GM21528 (cell line): ENCODE measurements at regions not wholly inside any gene's neighbourhood (a gene's known extent, or its start where the extent isn't known, plus 50 kb on each side); places are given as distances from the start of the nearest gene placed in this dataset.

Experiments
- ATAC-seq: cut with Tn5 transposase; IDR thresholded peaks from one replicate; pipeline ENCODE4 v1.9.1; 2021; ENCODE audit warnings: mild to moderate bottlenecking, moderate library complexity; ENCODE audit not compliant: unreplicated experiment, low FRiP score

- no peak for ATAC-seq
Measured at GRCh38 chr2:160670618-160671017, 177.0 kb upstream of the RBMS1 start.

GRCh38 chr2:160672211-160672610, 178.6 kb upstream of the RBMS1 start:
- no peak for ATAC-seq

GRCh38 chr2:160674146-160674750, 180.6 kb upstream of the RBMS1 start:
- ATAC-seq, result no peak

GRCh38 chr2:160679686-160680085, 186.1 kb upstream of the RBMS1 start:
- no peak for ATAC-seq

GRCh38 chr2:160680294-160680693, 186.7 kb upstream of the RBMS1 start:
- ATAC-seq, result no peak

- ATAC-seq, result no peak
Measured at GRCh38 chr2:160680974-160681373, 187.4 kb upstream of the RBMS1 start.

GRCh38 chr2:160683206-160683605, 189.6 kb upstream of the RBMS1 start:
- ATAC-seq, result no peak

GRCh38 chr2:160687629-160688028, 194.0 kb upstream of the RBMS1 start:
- ATAC-seq, result no peak

- no peak for ATAC-seq
Measured at GRCh38 chr2:160689441-160689840, 195.8 kb upstream of the RBMS1 start.

- ATAC-seq, result no peak
Measured at GRCh38 chr2:160694221-160694620, 200.6 kb upstream of the RBMS1 start.

- ATAC-seq, result no peak
Measured at GRCh38 chr2:160694631-160695030, 201.0 kb upstream of the RBMS1 start.

- no peak for ATAC-seq
Measured at GRCh38 chr2:160695402-160696086, 201.9 kb upstream of the RBMS1 start.

- ATAC-seq, result no peak
Measured at GRCh38 chr2:160696087-160696452, 202.5 kb upstream of the RBMS1 start.

- ATAC-seq, result no peak
Measured at GRCh38 chr2:160697817-160698216, 204.2 kb upstream of the RBMS1 start.

- ATAC-seq, result no peak
Measured at GRCh38 chr2:160700021-160700814, 206.6 kb upstream of the RBMS1 start.

GRCh38 chr2:160701822-160702221, 208.2 kb upstream of the RBMS1 start:
- ATAC-seq, result no peak

- ATAC-seq, result no peak
Measured at GRCh38 chr2:160702754-160703153, 209.1 kb upstream of the RBMS1 start.

GRCh38 chr2:160703648-160704585, 210.3 kb upstream of the RBMS1 start:
- ATAC-seq, result peak; percentile 90

GRCh38 chr2:160715428-160715827, 221.8 kb upstream of the RBMS1 start:
- ATAC-seq, result no peak

- ATAC-seq, result no peak
Measured at GRCh38 chr2:160719116-160719515, 225.5 kb upstream of the RBMS1 start.

GRCh38 chr2:160720098-160720497, 226.5 kb upstream of the RBMS1 start:
- ATAC-seq, result no peak
